ENCODE measurements at regions not wholly inside any gene's neighbourhood (a gene's known extent, or its start where the extent isn't known, plus 50 kb on each side); places are given as distances from the start of the nearest gene placed in this dataset.

DNA sequence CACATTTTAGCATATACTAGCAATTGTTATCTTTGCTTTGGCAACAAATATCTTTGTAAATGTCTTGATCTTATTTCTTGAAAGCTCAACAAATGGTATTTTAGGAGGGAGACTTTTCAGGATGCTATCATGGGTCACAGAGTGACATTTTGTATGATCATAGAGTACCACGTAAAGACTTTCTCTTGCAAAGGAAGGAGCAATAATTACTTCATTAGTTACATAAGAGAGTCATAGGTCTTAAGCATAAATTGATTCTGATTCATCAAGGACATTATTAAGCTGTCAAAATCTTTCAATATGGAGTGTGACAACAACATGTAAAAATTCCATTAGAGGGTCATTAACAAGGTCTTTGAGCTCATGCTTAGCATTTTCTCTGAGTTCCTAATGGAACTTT, 339.6 kb downstream of the NUP35 start:
- TF ChIP-seq CTCF (IDR thresholded peaks at IDR 0.05) (no peak), POLR2A (IDR thresholded peaks at IDR 0.05) (no peak), POLR2AphosphoS5 (IDR thresholded peaks at IDR 0.05) (no peak)
